MM.1S (cell line): ENCODE measurements at regions not wholly inside any gene's neighbourhood (a gene's known extent, or its start where the extent isn't known, plus 50 kb on each side); places are given as distances from the start of the nearest gene placed in this dataset.

Source experiments
- DNase-seq: peaks from one replicate; pipeline ENCODE4 v3.0.0-alpha.2; 2015
- H2AFZ ChIP-seq: fragments of 300-600 bp; sonication (generic); 2 replicates; pipeline ENCODE4 v1.6.0; 2016; ENCODE audit warnings: antibody characterized with exemption, low read length
- H3F3A ChIP-seq: fragments of 300-600 bp; sonication (generic); 2 replicates; pipeline ENCODE4 v1.6.1; 2016; ENCODE audit warnings: mild to moderate bottlenecking, antibody characterized with exemption, low read length, moderate library complexity, mixed read lengths; ENCODE audit not compliant: insufficient read depth
- H3K27ac ChIP-seq: fragments of 300-600 bp; sonication (generic); 2 replicates; pipeline ENCODE4 v1.5.1; 2016; ENCODE audit warnings: mild to moderate bottlenecking, low read length
- H3K27me3 ChIP-seq: fragments of 300-600 bp; sonication (generic); replicated peaks from 2 replicates; pipeline ENCODE4 v1.6.0; 2016; ENCODE audit warnings: low read length; ENCODE audit not compliant: insufficient read depth
- H3K36me3 ChIP-seq: fragments of 300-600 bp; sonication (generic); replicated peaks from 2 replicates; pipeline ENCODE4 v1.6.1; 2016; ENCODE audit warnings: mild to moderate bottlenecking, low read length, mixed read lengths; ENCODE audit not compliant: insufficient read depth
- H3K4me1 ChIP-seq: fragments of 300-600 bp; sonication (generic); 2 replicates; pipeline ENCODE4 v1.6.1; 2016; ENCODE audit warnings: low read length, mixed read lengths
- H3K4me2 ChIP-seq: fragments of 300-600 bp; sonication (generic); 2 replicates; pipeline ENCODE4 v1.6.0; 2016; ENCODE audit warnings: low read depth, low read length
- H3K4me3 ChIP-seq: fragments of 300-600 bp; sonication (generic); 2 replicates; pipeline ENCODE4 v1.5.1; 2016; ENCODE audit warnings: low read length, mixed read lengths
- H3K79me2 ChIP-seq: fragments of 300-600 bp; sonication (generic); 2 replicates; pipeline ENCODE4 v1.6.1; 2016; ENCODE audit warnings: mixed run types, low read length, mixed read lengths
- H3K9ac ChIP-seq: fragments of 300-600 bp; sonication (generic); 2 replicates; pipeline ENCODE4 v1.6.1; 2016; ENCODE audit warnings: low read length, mixed read lengths
- H3K9me2 ChIP-seq: fragments of 300-600 bp; sonication (generic); replicated peaks from 2 replicates; pipeline ENCODE4 v1.6.1; 2016; ENCODE audit warnings: mild to moderate bottlenecking, low read length, mixed read lengths; ENCODE audit not compliant: insufficient read depth
- H3K9me3 ChIP-seq: fragments of 300-600 bp; sonication (generic); replicated peaks from 2 replicates; pipeline ENCODE4 v1.6.1; 2016; ENCODE audit warnings: mild to moderate bottlenecking, low read length, mixed read lengths; ENCODE audit not compliant: insufficient read depth
- H4K20me1 ChIP-seq: fragments of 300-600 bp; sonication (generic); 2 replicates; pipeline ENCODE4 v1.6.1; 2016; ENCODE audit warnings: mild to moderate bottlenecking, low read length, moderate library complexity, mixed read lengths; ENCODE audit not compliant: insufficient read depth
- CTCF ChIP-seq: fragments of 300-600 bp; sonication (generic); IDR thresholded peaks from 2 replicates; pipeline ENCODE4 v1.5.1; 2016; ENCODE audit warnings: antibody characterized with exemption, low read length, mixed read lengths
- EZH2 ChIP-seq: fragments of 300-600 bp; sonication (generic); optimal IDR thresholded peaks from 2 replicates; pipeline ENCODE3; 2017; ENCODE audit warnings: low read depth, mild to moderate bottlenecking, antibody characterized with exemption, low read length, mixed read lengths
- EZH2phosphoT487 ChIP-seq: fragments of 300-600 bp; sonication (generic); IDR thresholded peaks from 2 replicates; pipeline ENCODE4 v1.6.1; 2018; ENCODE audit warnings: antibody characterized with exemption, low read length

DNA sequence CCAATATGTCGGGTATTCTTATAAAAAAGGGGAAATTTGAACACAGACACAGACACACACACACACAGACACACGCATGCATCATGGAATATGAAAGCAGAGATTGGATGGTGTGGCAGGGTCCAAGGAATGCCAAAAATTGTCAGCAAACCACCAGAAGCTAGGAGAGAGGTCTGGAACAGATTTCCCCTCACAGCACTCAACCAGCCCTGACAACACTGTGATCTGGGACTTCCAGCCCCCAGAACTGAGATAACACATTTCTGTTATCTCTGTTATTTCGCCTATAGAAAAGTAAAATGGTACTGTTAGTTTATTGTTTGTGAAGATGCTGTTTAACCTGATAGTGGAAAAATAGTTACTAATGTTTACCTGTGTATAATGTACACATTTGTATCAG is 145.4 kb upstream of the ZBED5 start:
- Histone ChIP-seq H3K9me3 (no peaks in the 10 kb centered on the region), H3K27ac (no peak overlapping the region)
- no peak for DNase-seq

GRCh38 chr11:11000579-11001283 is 142.9 kb upstream of the ZBED5 start:
- no peak for DNase-seq
- Histone ChIP-seq H3K9ac (no peak overlapping the region), H3K36me3 (no peaks in the 10 kb centered on the region), H3K4me2 (no peak overlapping the region), H2AFZ (no peak overlapping the region), H3K9me3 (no peaks in the 10 kb centered on the region), H3K79me2 (no peaks in the 10 kb centered on the region), H4K20me1 (no peaks in the 10 kb centered on the region), H3F3A (no peaks in the 10 kb centered on the region), H3K4me1 (no peaks in the 10 kb centered on the region), H3K27me3 (no peaks in the 10 kb centered on the region), H3K9me2 (no peaks in the 10 kb centered on the region), H3K27ac (no peak overlapping the region), H3K4me3 (no peak overlapping the region)
- TF ChIP-seq EZH2 (no peak), EZH2phosphoT487 (no peak), CTCF (no peak)

More for the DNA sequence above, 145.4 kb upstream of the ZBED5 start:
- no peaks in the 10 kb centered on the region for H3K9me2 ChIP-seq
- H3K4me1 ChIP-seq: no peaks in the 10 kb centered on the region
- no peaks in the 10 kb centered on the region for H3K36me3 ChIP-seq
- H4K20me1 ChIP-seq: no peaks in the 10 kb centered on the region
- H3K79me2 ChIP-seq: no peaks in the 10 kb centered on the region
- no peak overlapping the region for H3K4me3 ChIP-seq
- H2AFZ ChIP-seq: no peak overlapping the region
- H3K9ac ChIP-seq: no peak overlapping the region
- H3K27me3 ChIP-seq: no peaks in the 10 kb centered on the region
- no peak overlapping the region for H3K4me2 ChIP-seq
- H3F3A ChIP-seq: no peaks in the 10 kb centered on the region
- no peak for TF ChIP-seq EZH2phosphoT487
- no peak for TF ChIP-seq CTCF
- TF ChIP-seq EZH2: no peak

DNA sequence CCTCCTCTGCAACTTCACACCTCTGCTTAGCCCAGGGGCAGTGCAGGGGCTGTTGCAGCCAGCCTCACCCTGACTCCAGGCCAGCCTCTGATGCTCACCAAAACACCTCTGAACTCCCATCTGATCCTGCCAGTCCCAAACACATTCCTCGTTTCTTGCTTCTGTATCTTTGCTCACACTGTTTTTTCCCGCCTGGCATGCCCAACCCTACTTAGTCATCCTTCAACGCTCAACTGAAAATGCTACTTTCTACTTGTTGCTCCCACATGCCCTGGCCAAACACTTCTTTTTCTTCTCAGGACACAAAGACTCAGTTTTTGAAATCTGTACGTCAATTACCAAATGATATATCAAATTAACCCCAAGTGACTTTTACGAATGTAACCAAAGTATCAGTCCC is 140.8 kb upstream of the ZBED5 start:
- H3K9me2 ChIP-seq: no peaks in the 10 kb centered on the region
- no peaks in the 10 kb centered on the region for H3K27me3 ChIP-seq
- H3K4me1 ChIP-seq: no peaks in the 10 kb centered on the region
- H3K4me2 ChIP-seq: no peak overlapping the region
- H3K9ac ChIP-seq: no peak overlapping the region
- no peaks in the 10 kb centered on the region for H3F3A ChIP-seq
- no peak for DNase-seq
- H3K9me3 ChIP-seq: no peaks in the 10 kb centered on the region
- no peak overlapping the region for H2AFZ ChIP-seq
- TF ChIP-seq EZH2 (no peak), EZH2phosphoT487 (no peak), CTCF (no peak)
- no peak overlapping the region for H3K4me3 ChIP-seq
- no peak overlapping the region for H3K27ac ChIP-seq
- H4K20me1 ChIP-seq: no peaks in the 10 kb centered on the region
- no peaks in the 10 kb centered on the region for H3K36me3 ChIP-seq
- H3K79me2 ChIP-seq: no peaks in the 10 kb centered on the region
